GM23338 (cell line): ENCODE measurements at regions not wholly inside any gene's neighbourhood (a gene's known extent, or its start where the extent isn't known, plus 50 kb on each side); places are given as distances from the start of the nearest gene placed in this dataset.

ENCODE experiments used
- ATAC-seq: fragments of 200-7000 bp; cut with Tn5 transposase; 3 replicates; pipeline ENCODE4 v1.9.1; 2020
- DNase-seq: peaks from one replicate; pipeline ENCODE4 v3.0.0-alpha.2; 2015; ENCODE audit warnings: low spot score
- H2AFZ ChIP-seq: fragments of 200-600 bp; sonication (generic); 2 replicates; pipeline ENCODE4 v1.8.0; 2016; ENCODE audit warnings: antibody characterized with exemption, mild to moderate bottlenecking, moderate library complexity
- H3F3A ChIP-seq: fragments of 200-600 bp; sonication (generic); replicated peaks from 2 replicates; pipeline ENCODE4 v1.8.0; 2017; ENCODE audit warnings: antibody characterized with exemption, mixed run types, low read depth
- H3K27ac ChIP-seq: fragments of 200-600 bp; sonication (generic); 2 replicates; pipeline ENCODE4 v1.6.1; 2016; ENCODE audit warnings: low read depth
- H3K27me3 ChIP-seq: fragments of 200-600 bp; sonication (generic); 2 replicates; pipeline ENCODE4 v1.8.0; 2016; ENCODE audit warnings: mild to moderate bottlenecking, mixed run types, moderate library complexity; ENCODE audit not compliant: insufficient read depth
- H3K36me3 ChIP-seq: fragments of 200-600 bp; sonication (generic); 2 replicates; pipeline ENCODE4 v1.8.0; 2016; ENCODE audit warnings: mild to moderate bottlenecking; ENCODE audit not compliant: insufficient read depth
- H3K4me1 ChIP-seq: fragments of 200-600 bp; sonication (generic); 2 replicates; pipeline ENCODE4 v1.8.0; 2016; ENCODE audit warnings: mild to moderate bottlenecking, moderate library complexity; ENCODE audit not compliant: insufficient read depth
- H3K4me2 ChIP-seq: fragments of 200-600 bp; sonication (generic); 2 replicates; pipeline ENCODE4 v1.7.1; 2017; ENCODE audit warnings: mixed run types
- H3K4me3 ChIP-seq: fragments of 200-600 bp; sonication (generic); 2 replicates; pipeline ENCODE4 v1.6.1; 2016; ENCODE audit warnings: mixed run types
- H3K79me2 ChIP-seq: fragments of 200-600 bp; sonication (generic); replicated peaks from 2 replicates; pipeline ENCODE4 v1.8.0; 2017; ENCODE audit warnings: mild to moderate bottlenecking; ENCODE audit not compliant: insufficient read depth
- H3K9me2 ChIP-seq: fragments of 200-600 bp; sonication (generic); 2 replicates; pipeline ENCODE4 v1.8.0; 2017; ENCODE audit not compliant: insufficient read depth
- H4K20me1 ChIP-seq: fragments of 200-600 bp; sonication (generic); replicated peaks from 2 replicates; pipeline ENCODE4 v1.8.0; 2017; ENCODE audit warnings: mild to moderate bottlenecking; ENCODE audit not compliant: insufficient read depth
- H3K27ac Mint-ChIP-seq: 2 replicates; pipeline ENCODE4 v1.8.0; 2020; ENCODE audit warnings: inconsistent platforms, mild to moderate bottlenecking, moderate library complexity, mixed read lengths
- H3K27me3 Mint-ChIP-seq: 3 replicates; pipeline ENCODE4 v1.8.0; 2022; ENCODE audit warnings: low read depth, mild to moderate bottlenecking, moderate library complexity, mixed read lengths, inconsistent platforms; ENCODE audit not compliant: insufficient read depth, poor library complexity
- H3K36me3 Mint-ChIP-seq: 3 replicates; pipeline ENCODE4 v1.8.0; 2021; ENCODE audit warnings: low read depth, mild to moderate bottlenecking, inconsistent platforms, moderate library complexity, mixed read lengths
- H3K4me1 Mint-ChIP-seq: 3 replicates; pipeline ENCODE4 v1.8.0; 2020; ENCODE audit warnings: mild to moderate bottlenecking, inconsistent platforms, mixed read lengths
- H3K4me3 Mint-ChIP-seq: 3 replicates; pipeline ENCODE4 v1.8.0; 2021; ENCODE audit warnings: moderate library complexity, mild to moderate bottlenecking, inconsistent platforms, mixed read lengths
- H3K9me3 Mint-ChIP-seq: 3 replicates; pipeline ENCODE4 v1.8.0; 2020; ENCODE audit warnings: moderate library complexity, mild to moderate bottlenecking, inconsistent platforms, mixed read lengths
- CREB1 ChIP-seq: fragments of 250-450 bp; sonication (Bioruptor Pico); IDR thresholded peaks from 2 replicates; pipeline ENCODE4 v1.5.0; 2020; ENCODE audit warnings: low read depth, mild to moderate bottlenecking, moderate library complexity
- CTCF ChIP-seq, 2 experiments: fragments of 200-600 bp in 1 of 2; sonication (generic) in 1 of 2; conservative IDR thresholded peaks; 2 replicates each; pipeline versions ENCODE4 v1.5.1 to v1.6.1; 2016 to 2017; ENCODE audit warnings: antibody characterized with exemption in 2 of 2, low read depth in 2 of 2, mild to moderate bottlenecking in 2 of 2, moderate library complexity in 1 of 2
- ETS1 ChIP-seq: IDR thresholded peaks from 2 replicates; pipeline ENCODE4 v1.6.1; 2016; ENCODE audit warnings: antibody characterized with exemption
- EZH2 ChIP-seq: fragments of 200-600 bp; sonication (generic); IDR thresholded peaks from one replicate; pipeline ENCODE4 v1.8.0; 2017; ENCODE audit warnings: antibody characterized with exemption, mild to moderate bottlenecking, low read depth; ENCODE audit not compliant: unreplicated experiment
- EZH2phosphoT487 ChIP-seq: fragments of 200-600 bp; sonication (generic); IDR thresholded peaks from one replicate; pipeline ENCODE4 v1.8.1; 2018; ENCODE audit warnings: antibody characterized with exemption; ENCODE audit not compliant: unreplicated experiment
- JUNB ChIP-seq: IDR thresholded peaks from one replicate; pipeline ENCODE4 v1.6.1; 2016; ENCODE audit warnings: antibody characterized with exemption; ENCODE audit not compliant: unreplicated experiment
- NANOG ChIP-seq: IDR thresholded peaks from 2 replicates; pipeline ENCODE4 v1.6.1; 2016; ENCODE audit warnings: antibody characterized with exemption, borderline replicate concordance
- POLR2AphosphoS5 ChIP-seq: IDR thresholded peaks from 2 replicates; pipeline ENCODE4 v1.6.1; 2016; ENCODE audit warnings: antibody characterized with exemption, low read depth
- REST ChIP-seq: IDR thresholded peaks from one replicate; pipeline ENCODE4 v1.6.1; 2018; ENCODE audit warnings: antibody characterized with exemption; ENCODE audit not compliant: unreplicated experiment
- STAT1 ChIP-seq: IDR thresholded peaks from one replicate; pipeline ENCODE4 v1.6.1; 2016; ENCODE audit warnings: antibody characterized with exemption; ENCODE audit not compliant: unreplicated experiment
- ZNF114 ChIP-seq: fragments of 250-450 bp; sonication (Bioruptor Pico); IDR thresholded peaks from 2 replicates; pipeline ENCODE4 v1.5.0; 2020; ENCODE audit warnings: mild to moderate bottlenecking, moderate library complexity
- ZNF331 ChIP-seq: fragments of 250-450 bp; sonication (Bioruptor Pico); IDR thresholded peaks from 2 replicates; pipeline ENCODE4 v1.5.0; 2020; ENCODE audit warnings: low read depth, mild to moderate bottlenecking, moderate library complexity

GRCh38 chr1:194223596-194223995, 1037.2 kb upstream of the B3GALT2 start (continued):
- TF ChIP-seq CTCF (conservative IDR thresholded peaks at IDR 0.05; ENCODE audit: low read depth in 2 of 2), result no peak
- no peak for TF ChIP-seq EZH2
- TF ChIP-seq ZNF331 (CRISPR knock-in tag), result no peak
- TF ChIP-seq ZNF114 (CRISPR knock-in tag), result no peak
- TF ChIP-seq POLR2AphosphoS5, result no peak
- no peak for TF ChIP-seq CREB1
- no peak for TF ChIP-seq ETS1

GRCh38 chr1:194215448-194215847, 1029.0 kb upstream of the B3GALT2 start:
- Histone ChIP-seq H3K36me3 (no peaks in the 10 kb centered on the region), H3K4me1 (no peaks in the 10 kb centered on the region), H3K9me2 (no peaks in the 10 kb centered on the region; the same call in 1 of the 2 replicates), H2AFZ (no peak overlapping the region), H3K79me2 (no peaks in the 10 kb centered on the region), H3F3A (no peaks in the 10 kb centered on the region), H3K27me3 (no peaks in the 10 kb centered on the region), H4K20me1 (no peaks in the 10 kb centered on the region), H3K4me3 (no peak overlapping the region), H3K4me2 (no peak overlapping the region), H3K27ac (no peak overlapping the region)
- ATAC-seq (no peak), DNase-seq (no peak)
- H3K27me3 Mint-ChIP-seq, result no peaks in the 10 kb centered on the region
- H3K4me1 Mint-ChIP-seq, result no peaks in the 10 kb centered on the region; the same call in 1 of the 3 replicates
- H3K27ac Mint-ChIP-seq, result no peak overlapping the region
- no peaks in the 10 kb centered on the region for H3K36me3 Mint-ChIP-seq
- no peaks in the 10 kb centered on the region for H3K9me3 Mint-ChIP-seq
- H3K4me3 Mint-ChIP-seq, result no peak overlapping the region
- TF ChIP-seq ZNF331 (CRISPR knock-in tag) (no peak), EZH2 (no peak), CREB1 (no peak), NANOG (no peak), STAT1 (no peak), REST (no peak), EZH2phosphoT487 (no peak), JUNB (no peak), ETS1 (no peak), ZNF114 (CRISPR knock-in tag) (no peak), POLR2AphosphoS5 (no peak)
